Nephron progenitor cell (in vitro differentiated cells): ENCODE measurements at regions not wholly inside any gene's neighbourhood (a gene's known extent, or its start where the extent isn't known, plus 50 kb on each side); places are given as distances from the start of the nearest gene placed in this dataset.

Source experiments
- DNase-seq: peaks from one replicate; pipeline ENCODE4 v3.0.0; 2021
- H3K27ac Mint-ChIP-seq: 2 replicates; pipeline ENCODE4 v1.8.0; 2021; ENCODE audit warnings: mild to moderate bottlenecking, moderate library complexity, mixed read lengths
- H3K27me3 Mint-ChIP-seq: 2 replicates; pipeline ENCODE4 v1.8.0; 2021; ENCODE audit warnings: mild to moderate bottlenecking, low read depth, mixed read lengths; ENCODE audit not compliant: poor library complexity
- H3K36me3 Mint-ChIP-seq: 2 replicates; pipeline ENCODE4 v1.8.0; 2021; ENCODE audit warnings: low read depth, mixed read lengths
- H3K4me1 Mint-ChIP-seq: 2 replicates; pipeline ENCODE4 v1.8.0; 2021; ENCODE audit warnings: mixed read lengths
- H3K4me3 Mint-ChIP-seq: 2 replicates; pipeline ENCODE4 v1.8.0; 2021; ENCODE audit warnings: mild to moderate bottlenecking, moderate library complexity, mixed read lengths
- H3K9me3 Mint-ChIP-seq: 2 replicates; pipeline ENCODE4 v1.8.0; 2021; ENCODE audit warnings: mild to moderate bottlenecking, moderate library complexity, mixed read lengths
- CTCF ChIP-seq: fragments of 200-600 bp; sonication (generic); IDR thresholded peaks from 2 replicates; pipeline ENCODE4 v1.5.0; 2021; ENCODE audit warnings: antibody characterized with exemption

- H3K9me3 Mint-ChIP-seq, result no peaks in the 10 kb centered on the region
- H3K27me3 Mint-ChIP-seq, result peaks cover 35% of the 10 kb centered on the region
Measured at GRCh38 chr1:4550941-4551340, 103.5 kb upstream of the AJAP1 start.

GRCh38 chr1:4551706-4552105, 102.7 kb upstream of the AJAP1 start:
- peaks cover 35% of the 10 kb centered on the region for H3K27me3 Mint-ChIP-seq
- H3K9me3 Mint-ChIP-seq, result no peaks in the 10 kb centered on the region
- no peak for TF ChIP-seq CTCF
- H3K4me3 Mint-ChIP-seq, result no peak overlapping the region
- no peaks in the 10 kb centered on the region for H3K36me3 Mint-ChIP-seq
- no peak for DNase-seq
- H3K4me1 Mint-ChIP-seq, result no peaks in the 10 kb centered on the region
- H3K27ac Mint-ChIP-seq, result no peak overlapping the region

More at GRCh38 chr1:4550941-4551340, 103.5 kb upstream of the AJAP1 start:
- Mint-ChIP-seq H3K36me3 (no peaks in the 10 kb centered on the region), H3K4me1 (no peaks in the 10 kb centered on the region), H3K27ac (no peak overlapping the region), H3K4me3 (no peak overlapping the region)
- TF ChIP-seq CTCF, result no peak
- no peak for DNase-seq

GRCh38 chr1:4553761-4554160, 100.6 kb upstream of the AJAP1 start:
- no peak for TF ChIP-seq CTCF
- no peak overlapping the region for H3K27ac Mint-ChIP-seq
- no peaks in the 10 kb centered on the region for H3K4me1 Mint-ChIP-seq
- no peak overlapping the region for H3K4me3 Mint-ChIP-seq
- H3K9me3 Mint-ChIP-seq, result no peaks in the 10 kb centered on the region
- peaks cover 27% of the 10 kb centered on the region for H3K27me3 Mint-ChIP-seq
- no peak for DNase-seq
- H3K36me3 Mint-ChIP-seq, result no peaks in the 10 kb centered on the region

- no peak overlapping the region for H3K4me3 Mint-ChIP-seq
- no peak for TF ChIP-seq CTCF
- no peaks in the 10 kb centered on the region for H3K36me3 Mint-ChIP-seq
- peak overlapping the region; percentile 17 for H3K27ac Mint-ChIP-seq
- peaks cover 31% of the 10 kb centered on the region for H3K27me3 Mint-ChIP-seq
- no peaks in the 10 kb centered on the region for H3K4me1 Mint-ChIP-seq
- no peaks in the 10 kb centered on the region for H3K9me3 Mint-ChIP-seq
- no peak for DNase-seq
Measured at GRCh38 chr1:4554271-4554865, 100.0 kb upstream of the AJAP1 start.

GRCh38 chr1:4557949-4558348, 96.5 kb upstream of the AJAP1 start:
- H3K36me3 Mint-ChIP-seq, result no peaks in the 10 kb centered on the region
- TF ChIP-seq CTCF, result no peak
- peaks cover 10% of the 10 kb centered on the region for H3K4me1 Mint-ChIP-seq
- DNase-seq, result no peak
- H3K9me3 Mint-ChIP-seq, result no peaks in the 10 kb centered on the region
- no peak overlapping the region for H3K4me3 Mint-ChIP-seq
- H3K27me3 Mint-ChIP-seq, result peaks cover 30% of the 10 kb centered on the region
- no peak overlapping the region for H3K27ac Mint-ChIP-seq

- DNase-seq, result peak; percentile 26
- no peak for TF ChIP-seq CTCF
- peak overlapping the region; percentile 3 for H3K27ac Mint-ChIP-seq
- peaks cover 30% of the 10 kb centered on the region for H3K27me3 Mint-ChIP-seq
- no peak overlapping the region for H3K4me3 Mint-ChIP-seq
- no peaks in the 10 kb centered on the region for H3K36me3 Mint-ChIP-seq
- peaks cover 33% of the 10 kb centered on the region for H3K4me1 Mint-ChIP-seq
- no peaks in the 10 kb centered on the region for H3K9me3 Mint-ChIP-seq
Measured at GRCh38 chr1:4561205-4561604, 93.2 kb upstream of the AJAP1 start.
